GM23338 (cell line): ENCODE measurements at regions not wholly inside any gene's neighbourhood (a gene's known extent, or its start where the extent isn't known, plus 50 kb on each side); places are given as distances from the start of the nearest gene placed in this dataset.
"Not testable (repeated sequence)": the region's sequence is repeated elsewhere in the genome, so short reads cannot be mapped to it uniquely, and the experiment has no call there.

Experiments used
- ATAC-seq: fragments of 200-7000 bp; cut with Tn5 transposase; 3 replicates; pipeline ENCODE4 v1.9.1; 2020
- DNase-seq: peaks from one replicate; pipeline ENCODE4 v3.0.0-alpha.2; 2015; ENCODE audit warnings: low spot score
- H2AFZ ChIP-seq: fragments of 200-600 bp; sonication (generic); 2 replicates; pipeline ENCODE4 v1.8.0; 2016; ENCODE audit warnings: antibody characterized with exemption, mild to moderate bottlenecking, moderate library complexity
- H3F3A ChIP-seq: fragments of 200-600 bp; sonication (generic); replicated peaks from 2 replicates; pipeline ENCODE4 v1.8.0; 2017; ENCODE audit warnings: antibody characterized with exemption, mixed run types, low read depth
- H3K27ac ChIP-seq: fragments of 200-600 bp; sonication (generic); 2 replicates; pipeline ENCODE4 v1.6.1; 2016; ENCODE audit warnings: low read depth
- H3K27me3 ChIP-seq: fragments of 200-600 bp; sonication (generic); 2 replicates; pipeline ENCODE4 v1.8.0; 2016; ENCODE audit warnings: mild to moderate bottlenecking, mixed run types, moderate library complexity; ENCODE audit not compliant: insufficient read depth
- H3K36me3 ChIP-seq: fragments of 200-600 bp; sonication (generic); 2 replicates; pipeline ENCODE4 v1.8.0; 2016; ENCODE audit warnings: mild to moderate bottlenecking; ENCODE audit not compliant: insufficient read depth
- H3K4me1 ChIP-seq: fragments of 200-600 bp; sonication (generic); 2 replicates; pipeline ENCODE4 v1.8.0; 2016; ENCODE audit warnings: mild to moderate bottlenecking, moderate library complexity; ENCODE audit not compliant: insufficient read depth
- H3K4me2 ChIP-seq: fragments of 200-600 bp; sonication (generic); 2 replicates; pipeline ENCODE4 v1.7.1; 2017; ENCODE audit warnings: mixed run types
- H3K4me3 ChIP-seq: fragments of 200-600 bp; sonication (generic); 2 replicates; pipeline ENCODE4 v1.6.1; 2016; ENCODE audit warnings: mixed run types
- H3K79me2 ChIP-seq: fragments of 200-600 bp; sonication (generic); replicated peaks from 2 replicates; pipeline ENCODE4 v1.8.0; 2017; ENCODE audit warnings: mild to moderate bottlenecking; ENCODE audit not compliant: insufficient read depth
- H3K9me2 ChIP-seq: fragments of 200-600 bp; sonication (generic); 2 replicates; pipeline ENCODE4 v1.8.0; 2017; ENCODE audit not compliant: insufficient read depth
- H4K20me1 ChIP-seq: fragments of 200-600 bp; sonication (generic); replicated peaks from 2 replicates; pipeline ENCODE4 v1.8.0; 2017; ENCODE audit warnings: mild to moderate bottlenecking; ENCODE audit not compliant: insufficient read depth
- H3K27ac Mint-ChIP-seq: 2 replicates; pipeline ENCODE4 v1.8.0; 2020; ENCODE audit warnings: inconsistent platforms, mild to moderate bottlenecking, moderate library complexity, mixed read lengths
- H3K27me3 Mint-ChIP-seq: 3 replicates; pipeline ENCODE4 v1.8.0; 2022; ENCODE audit warnings: low read depth, mild to moderate bottlenecking, moderate library complexity, mixed read lengths, inconsistent platforms; ENCODE audit not compliant: insufficient read depth, poor library complexity
- H3K36me3 Mint-ChIP-seq: 3 replicates; pipeline ENCODE4 v1.8.0; 2021; ENCODE audit warnings: low read depth, mild to moderate bottlenecking, inconsistent platforms, moderate library complexity, mixed read lengths
- H3K4me1 Mint-ChIP-seq: 3 replicates; pipeline ENCODE4 v1.8.0; 2020; ENCODE audit warnings: mild to moderate bottlenecking, inconsistent platforms, mixed read lengths
- H3K4me3 Mint-ChIP-seq: 3 replicates; pipeline ENCODE4 v1.8.0; 2021; ENCODE audit warnings: moderate library complexity, mild to moderate bottlenecking, inconsistent platforms, mixed read lengths
- H3K9me3 Mint-ChIP-seq: 3 replicates; pipeline ENCODE4 v1.8.0; 2020; ENCODE audit warnings: moderate library complexity, mild to moderate bottlenecking, inconsistent platforms, mixed read lengths
- NANOG ChIP-seq: IDR thresholded peaks from 2 replicates; pipeline ENCODE4 v1.6.1; 2016; ENCODE audit warnings: antibody characterized with exemption, borderline replicate concordance
- POLR2AphosphoS5 ChIP-seq: IDR thresholded peaks from 2 replicates; pipeline ENCODE4 v1.6.1; 2016; ENCODE audit warnings: antibody characterized with exemption, low read depth
- STAT1 ChIP-seq: IDR thresholded peaks from one replicate; pipeline ENCODE4 v1.6.1; 2016; ENCODE audit warnings: antibody characterized with exemption; ENCODE audit not compliant: unreplicated experiment
- ZNF114 ChIP-seq: fragments of 250-450 bp; sonication (Bioruptor Pico); IDR thresholded peaks from 2 replicates; pipeline ENCODE4 v1.5.0; 2020; ENCODE audit warnings: mild to moderate bottlenecking, moderate library complexity
- ZNF331 ChIP-seq: fragments of 250-450 bp; sonication (Bioruptor Pico); IDR thresholded peaks from 2 replicates; pipeline ENCODE4 v1.5.0; 2020; ENCODE audit warnings: low read depth, mild to moderate bottlenecking, moderate library complexity
- TF ChIP-seq, protein P1 (sequence below): fragments of 250-450 bp; sonication (Bioruptor Pico); IDR thresholded peaks from 2 replicates; pipeline ENCODE4 v1.5.0; 2020; ENCODE audit warnings: mild to moderate bottlenecking, moderate library complexity
- TF ChIP-seq, protein P2 (sequence below): IDR thresholded peaks from one replicate; pipeline ENCODE4 v1.6.1; 2018; ENCODE audit warnings: antibody characterized with exemption; ENCODE audit not compliant: unreplicated experiment

DNA sequence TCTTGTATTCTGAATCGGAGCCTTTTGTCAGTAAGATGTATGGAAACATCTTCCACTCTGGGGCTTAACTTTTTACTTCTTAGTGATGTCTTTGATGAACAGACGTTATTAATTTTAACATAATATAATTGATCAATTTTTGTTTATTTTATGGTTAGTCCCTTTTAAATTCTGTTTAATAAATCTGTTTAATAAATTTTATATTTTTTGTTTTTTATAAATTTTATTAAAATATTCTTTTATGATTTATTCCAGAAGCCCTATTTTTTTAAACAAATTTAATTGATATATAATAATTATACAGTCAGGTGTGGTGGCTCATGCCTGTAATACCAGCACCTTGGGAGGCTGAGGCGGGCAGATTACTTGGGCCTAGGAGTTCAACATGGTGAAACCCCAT lies 235.1 kb downstream of the AEBP2 start (continued):
- TF ChIP-seq, protein P1, sequence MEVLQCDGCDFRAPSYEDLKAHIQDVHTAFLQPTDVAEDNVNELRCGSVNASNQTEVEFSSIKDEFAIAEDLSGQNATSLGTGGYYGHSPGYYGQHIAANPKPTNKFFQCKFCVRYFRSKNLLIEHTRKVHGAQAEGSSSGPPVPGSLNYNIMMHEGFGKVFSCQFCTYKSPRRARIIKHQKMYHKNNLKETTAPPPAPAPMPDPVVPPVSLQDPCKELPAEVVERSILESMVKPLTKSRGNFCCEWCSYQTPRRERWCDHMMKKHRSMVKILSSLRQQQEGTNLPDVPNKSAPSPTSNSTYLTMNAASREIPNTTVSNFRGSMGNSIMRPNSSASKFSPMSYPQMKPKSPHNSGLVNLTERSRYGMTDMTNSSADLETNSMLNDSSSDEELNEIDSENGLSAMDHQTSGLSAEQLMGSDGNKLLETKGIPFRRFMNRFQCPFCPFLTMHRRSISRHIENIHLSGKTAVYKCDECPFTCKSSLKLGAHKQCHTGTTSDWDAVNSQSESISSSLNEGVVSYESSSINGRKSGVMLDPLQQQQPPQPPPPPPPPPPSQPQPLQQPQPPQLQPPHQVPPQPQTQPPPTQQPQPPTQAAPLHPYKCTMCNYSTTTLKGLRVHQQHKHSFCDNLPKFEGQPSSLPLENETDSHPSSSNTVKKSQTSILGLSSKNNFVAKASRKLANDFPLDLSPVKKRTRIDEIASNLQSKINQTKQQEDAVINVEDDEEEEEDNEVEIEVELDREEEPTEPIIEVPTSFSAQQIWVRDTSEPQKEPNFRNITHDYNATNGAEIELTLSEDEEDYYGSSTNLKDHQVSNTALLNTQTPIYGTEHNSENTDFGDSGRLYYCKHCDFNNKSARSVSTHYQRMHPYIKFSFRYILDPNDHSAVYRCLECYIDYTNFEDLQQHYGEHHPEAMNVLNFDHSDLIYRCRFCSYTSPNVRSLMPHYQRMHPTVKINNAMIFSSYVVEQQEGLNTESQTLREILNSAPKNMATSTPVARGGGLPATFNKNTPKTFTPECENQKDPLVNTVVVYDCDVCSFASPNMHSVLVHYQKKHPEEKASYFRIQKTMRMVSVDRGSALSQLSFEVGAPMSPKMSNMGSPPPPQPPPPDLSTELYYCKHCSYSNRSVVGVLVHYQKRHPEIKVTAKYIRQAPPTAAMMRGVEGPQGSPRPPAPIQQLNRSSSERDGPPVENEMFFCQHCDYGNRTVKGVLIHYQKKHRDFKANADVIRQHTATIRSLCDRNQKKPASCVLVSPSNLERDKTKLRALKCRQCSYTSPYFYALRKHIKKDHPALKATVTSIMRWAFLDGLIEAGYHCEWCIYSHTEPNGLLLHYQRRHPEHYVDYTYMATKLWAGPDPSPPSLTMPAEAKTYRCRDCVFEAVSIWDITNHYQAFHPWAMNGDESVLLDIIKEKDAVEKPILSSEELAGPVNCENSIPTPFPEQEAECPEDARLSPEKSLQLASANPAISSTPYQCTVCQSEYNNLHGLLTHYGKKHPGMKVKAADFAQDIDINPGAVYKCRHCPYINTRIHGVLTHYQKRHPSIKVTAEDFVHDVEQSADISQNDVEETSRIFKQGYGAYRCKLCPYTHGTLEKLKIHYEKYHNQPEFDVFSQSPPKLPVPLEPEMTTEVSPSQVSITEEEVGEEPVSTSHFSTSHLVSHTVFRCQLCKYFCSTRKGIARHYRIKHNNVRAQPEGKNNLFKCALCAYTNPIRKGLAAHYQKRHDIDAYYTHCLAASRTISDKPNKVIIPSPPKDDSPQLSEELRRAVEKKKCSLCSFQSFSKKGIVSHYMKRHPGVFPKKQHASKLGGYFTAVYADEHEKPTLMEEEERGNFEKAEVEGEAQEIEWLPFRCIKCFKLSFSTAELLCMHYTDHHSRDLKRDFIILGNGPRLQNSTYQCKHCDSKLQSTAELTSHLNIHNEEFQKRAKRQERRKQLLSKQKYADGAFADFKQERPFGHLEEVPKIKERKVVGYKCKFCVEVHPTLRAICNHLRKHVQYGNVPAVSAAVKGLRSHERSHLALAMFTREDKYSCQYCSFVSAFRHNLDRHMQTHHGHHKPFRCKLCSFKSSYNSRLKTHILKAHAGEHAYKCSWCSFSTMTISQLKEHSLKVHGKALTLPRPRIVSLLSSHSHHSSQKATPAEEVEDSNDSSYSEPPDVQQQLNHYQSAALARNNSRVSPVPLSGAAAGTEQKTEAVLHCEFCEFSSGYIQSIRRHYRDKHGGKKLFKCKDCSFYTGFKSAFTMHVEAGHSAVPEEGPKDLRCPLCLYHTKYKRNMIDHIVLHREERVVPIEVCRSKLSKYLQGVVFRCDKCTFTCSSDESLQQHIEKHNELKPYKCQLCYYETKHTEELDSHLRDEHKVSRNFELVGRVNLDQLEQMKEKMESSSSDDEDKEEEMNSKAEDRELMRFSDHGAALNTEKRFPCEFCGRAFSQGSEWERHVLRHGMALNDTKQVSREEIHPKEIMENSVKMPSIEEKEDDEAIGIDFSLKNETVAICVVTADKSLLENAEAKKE (CRISPR knock-in tag) = no peak
- TF ChIP-seq STAT1 = no peak
- TF ChIP-seq ZNF114 (CRISPR knock-in tag) = no peak
- no peak for TF ChIP-seq POLR2AphosphoS5
- no peak for TF ChIP-seq NANOG
- TF ChIP-seq, protein P2, sequence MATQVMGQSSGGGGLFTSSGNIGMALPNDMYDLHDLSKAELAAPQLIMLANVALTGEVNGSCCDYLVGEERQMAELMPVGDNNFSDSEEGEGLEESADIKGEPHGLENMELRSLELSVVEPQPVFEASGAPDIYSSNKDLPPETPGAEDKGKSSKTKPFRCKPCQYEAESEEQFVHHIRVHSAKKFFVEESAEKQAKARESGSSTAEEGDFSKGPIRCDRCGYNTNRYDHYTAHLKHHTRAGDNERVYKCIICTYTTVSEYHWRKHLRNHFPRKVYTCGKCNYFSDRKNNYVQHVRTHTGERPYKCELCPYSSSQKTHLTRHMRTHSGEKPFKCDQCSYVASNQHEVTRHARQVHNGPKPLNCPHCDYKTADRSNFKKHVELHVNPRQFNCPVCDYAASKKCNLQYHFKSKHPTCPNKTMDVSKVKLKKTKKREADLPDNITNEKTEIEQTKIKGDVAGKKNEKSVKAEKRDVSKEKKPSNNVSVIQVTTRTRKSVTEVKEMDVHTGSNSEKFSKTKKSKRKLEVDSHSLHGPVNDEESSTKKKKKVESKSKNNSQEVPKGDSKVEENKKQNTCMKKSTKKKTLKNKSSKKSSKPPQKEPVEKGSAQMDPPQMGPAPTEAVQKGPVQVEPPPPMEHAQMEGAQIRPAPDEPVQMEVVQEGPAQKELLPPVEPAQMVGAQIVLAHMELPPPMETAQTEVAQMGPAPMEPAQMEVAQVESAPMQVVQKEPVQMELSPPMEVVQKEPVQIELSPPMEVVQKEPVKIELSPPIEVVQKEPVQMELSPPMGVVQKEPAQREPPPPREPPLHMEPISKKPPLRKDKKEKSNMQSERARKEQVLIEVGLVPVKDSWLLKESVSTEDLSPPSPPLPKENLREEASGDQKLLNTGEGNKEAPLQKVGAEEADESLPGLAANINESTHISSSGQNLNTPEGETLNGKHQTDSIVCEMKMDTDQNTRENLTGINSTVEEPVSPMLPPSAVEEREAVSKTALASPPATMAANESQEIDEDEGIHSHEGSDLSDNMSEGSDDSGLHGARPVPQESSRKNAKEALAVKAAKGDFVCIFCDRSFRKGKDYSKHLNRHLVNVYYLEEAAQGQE = no peak
- TF ChIP-seq ZNF331 (CRISPR knock-in tag) = no peak

DNA sequence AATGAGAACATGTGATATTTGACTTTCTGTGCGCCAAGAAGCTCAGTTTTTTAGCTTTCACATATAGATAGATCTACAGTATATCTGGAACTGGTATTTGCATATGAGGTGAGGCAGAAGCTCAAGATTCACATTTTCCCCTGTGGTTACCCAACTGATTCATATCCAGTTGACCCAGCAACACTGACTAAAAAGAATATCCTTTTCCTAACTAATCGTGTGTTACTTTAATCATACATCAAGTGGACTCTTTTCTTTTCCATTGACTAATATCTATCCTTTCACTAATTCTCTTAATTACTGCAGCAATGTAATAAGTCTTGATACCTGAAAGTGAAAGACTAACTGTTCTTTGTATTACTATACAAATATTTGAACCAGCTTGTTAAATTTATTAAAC lies 236.1 kb downstream of the AEBP2 start:
- ATAC-seq = no peak
- Mint-ChIP-seq H3K27ac (no peak overlapping the region), H3K36me3 (peaks cover 4% of the 10 kb centered on the region; the same call in 1 of the 3 replicates), H3K4me1 (no peaks in the 10 kb centered on the region), H3K9me3 (peaks cover 6% of the 10 kb centered on the region; the same call in 2 of the 3 replicates), H3K4me3 (no peak overlapping the region), H3K27me3 (peaks cover 6% of the 10 kb centered on the region)
- no peak for DNase-seq
- Histone ChIP-seq H2AFZ (no peak overlapping the region), H3F3A (no peaks in the 10 kb centered on the region), H4K20me1 (no peaks in the 10 kb centered on the region), H3K27me3 (no peaks in the 10 kb centered on the region), H3K9me2 (no peaks in the 10 kb centered on the region), H3K79me2 (no peaks in the 10 kb centered on the region), H3K27ac (no peak overlapping the region), H3K36me3 (no peaks in the 10 kb centered on the region), H3K4me1 (no peaks in the 10 kb centered on the region), H3K4me3 (no peak overlapping the region), H3K4me2 (no peak overlapping the region)
- TF ChIP-seq ZNF331 (CRISPR knock-in tag) (no peak), STAT1 (no peak), POLR2AphosphoS5 (no peak)
- TF ChIP-seq, protein P2 = no peak

DNA sequence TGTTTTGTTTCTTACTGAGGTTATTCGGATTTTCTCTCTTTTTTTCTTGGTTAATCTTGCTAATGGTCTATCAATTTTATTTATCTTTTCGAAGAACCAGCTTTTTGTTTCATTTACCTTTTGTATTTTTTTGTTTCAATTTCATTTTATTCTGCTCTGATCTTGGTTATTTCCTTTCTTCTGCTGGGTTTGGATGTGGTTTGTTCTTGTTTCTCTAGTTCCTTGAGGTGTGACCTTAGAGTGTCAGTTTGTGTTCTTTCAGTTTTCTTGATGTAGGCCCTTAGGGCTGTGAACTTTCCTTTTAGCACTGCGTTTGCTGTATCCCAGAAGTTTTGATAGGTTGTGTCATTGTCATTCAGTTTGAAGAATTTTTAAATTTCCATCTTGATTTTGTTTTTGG lies 239.2 kb downstream of the AEBP2 start:
- H4K20me1 ChIP-seq, H3K27ac Mint-ChIP-seq, H3K27ac ChIP-seq, H3K79me2 ChIP-seq, H3K9me2 ChIP-seq, ATAC-seq, H3K4me1 Mint-ChIP-seq, H3K4me2 ChIP-seq, H2AFZ ChIP-seq, H3K9me3 Mint-ChIP-seq, H3K36me3 Mint-ChIP-seq, H3K4me3 ChIP-seq, H3K4me1 ChIP-seq, H3K27me3 Mint-ChIP-seq, H3F3A ChIP-seq, H3K36me3 ChIP-seq, H3K4me3 Mint-ChIP-seq, H3K27me3 ChIP-seq, DNase-seq: not testable (repeated sequence)
